Fibroblast of lung (primary cell): ENCODE measurements at regions not wholly inside any gene's neighbourhood (a gene's known extent, or its start where the extent isn't known, plus 50 kb on each side); places are given as distances from the start of the nearest gene placed in this dataset.

Source experiments
- DNase-seq, 2 donors: peaks; one replicate each; pipeline versions ENCODE4 v3.0.0 to v3.0.0-alpha.2; 2010; ENCODE audit warnings: low read depth in 2 of 2
- H2AFZ ChIP-seq: 2 replicates; pipeline ENCODE4 v1.5.1; 2012; ENCODE audit warnings: low read length, control low read depth, inconsistent platforms
- H3K27ac ChIP-seq: 2 replicates; pipeline ENCODE4 v1.5.1; 2011; ENCODE audit warnings: low read length, control low read depth; ENCODE audit not compliant: insufficient read depth
- H3K27me3 ChIP-seq: 2 replicates; pipeline ENCODE4 v1.5.1; 2011; ENCODE audit warnings: mild to moderate bottlenecking, low read length; ENCODE audit not compliant: control insufficient read depth, insufficient read depth
- H3K36me3 ChIP-seq: 2 replicates; pipeline ENCODE4 v1.5.1; 2011; ENCODE audit warnings: low read length; ENCODE audit not compliant: control insufficient read depth, insufficient read depth
- H3K4me1 ChIP-seq: 2 replicates; pipeline ENCODE4 v1.5.1; 2011; ENCODE audit warnings: low read length; ENCODE audit not compliant: control insufficient read depth, insufficient read depth; ENCODE audit errors: extremely low read depth
- H3K4me2 ChIP-seq: 2 replicates; pipeline ENCODE4 v1.5.1; 2011; ENCODE audit warnings: low read length, control low read depth; ENCODE audit not compliant: insufficient read depth; ENCODE audit errors: extremely low read depth
- H3K4me3 ChIP-seq, 4 experiments: fragments of 200-600 bp in 1 of 4; sonication (generic) in 1 of 4; replicated peaks in 1 of 4; 2 replicates each; pipeline ENCODE4 v1.5.1; 2011 to 2016; ENCODE audit warnings: low read length in 4 of 4, low read depth in 3 of 4, mild to moderate bottlenecking in 3 of 4, control low read depth in 2 of 4, inconsistent platforms in 1 of 4, mixed read lengths in 1 of 4; ENCODE audit not compliant: insufficient read depth in 1 of 4; ENCODE audit errors: control extremely low read depth in 1 of 4
- H3K79me2 ChIP-seq: 2 replicates; pipeline ENCODE4 v1.5.1; 2012; ENCODE audit warnings: mild to moderate bottlenecking, low read length, inconsistent platforms; ENCODE audit not compliant: control insufficient read depth, insufficient read depth
- H3K9ac ChIP-seq: 2 replicates; pipeline ENCODE4 v1.5.1; 2011; ENCODE audit warnings: mild to moderate bottlenecking, low read length, control low read depth; ENCODE audit not compliant: insufficient read depth
- H3K9me3 ChIP-seq: 2 replicates; pipeline ENCODE4 v1.5.1; 2012; ENCODE audit warnings: low read depth, low read length; ENCODE audit not compliant: control insufficient read depth, insufficient read depth
- H4K20me1 ChIP-seq: 2 replicates; pipeline ENCODE4 v1.5.1; 2011; ENCODE audit warnings: low read length; ENCODE audit not compliant: control insufficient read depth, insufficient read depth; ENCODE audit errors: extremely low read depth
- EZH2 ChIP-seq: IDR thresholded peaks from 2 replicates; pipeline ENCODE4 v1.5.1; 2012; ENCODE audit warnings: low read length, control low read depth, mild to moderate bottlenecking; ENCODE audit errors: missing control alignments
- TF ChIP-seq, protein P1 (sequence below), 2 donors: IDR thresholded peaks in 1 of 2; conservative IDR thresholded peaks in 1 of 2; 1 replicate in 1 of 2; 2 replicates in 1 of 2; pipeline ENCODE4 v1.5.1; 2011 to 2012; ENCODE audit warnings: low read length in 2 of 2, control low read depth in 1 of 2, inconsistent platforms in 1 of 2, low read depth in 1 of 2, mild to moderate bottlenecking in 1 of 2

DNA sequence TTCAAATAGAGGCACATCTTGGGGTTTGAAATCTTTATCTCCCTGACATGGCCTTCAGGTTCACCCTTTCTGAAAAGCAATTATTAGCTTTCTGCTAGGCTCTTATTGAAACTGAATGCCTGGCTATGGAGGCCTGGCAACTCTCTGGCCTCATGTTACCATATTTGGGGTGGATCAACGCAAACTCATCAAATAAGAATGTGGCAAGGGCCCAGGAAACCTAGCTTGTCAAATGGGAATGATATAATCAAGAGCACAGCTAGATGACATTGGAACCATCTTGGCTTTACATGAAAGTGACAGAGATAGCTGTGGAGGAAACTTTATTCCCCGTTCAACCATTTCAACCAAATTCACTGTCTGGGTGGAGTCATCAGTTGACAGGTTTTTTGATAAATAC is 202.8 kb upstream of the SMIM30 start:
- H3K36me3 ChIP-seq, result no peaks in the 10 kb centered on the region
- no peaks in the 10 kb centered on the region for H3K9me3 ChIP-seq
- no peak overlapping the region for H3K4me3 ChIP-seq
- no peak overlapping the region for H2AFZ ChIP-seq
- no peaks in the 10 kb centered on the region for H3K4me1 ChIP-seq
- no peak overlapping the region for H3K27ac ChIP-seq
- no peak for TF ChIP-seq EZH2
- TF ChIP-seq, protein P1, sequence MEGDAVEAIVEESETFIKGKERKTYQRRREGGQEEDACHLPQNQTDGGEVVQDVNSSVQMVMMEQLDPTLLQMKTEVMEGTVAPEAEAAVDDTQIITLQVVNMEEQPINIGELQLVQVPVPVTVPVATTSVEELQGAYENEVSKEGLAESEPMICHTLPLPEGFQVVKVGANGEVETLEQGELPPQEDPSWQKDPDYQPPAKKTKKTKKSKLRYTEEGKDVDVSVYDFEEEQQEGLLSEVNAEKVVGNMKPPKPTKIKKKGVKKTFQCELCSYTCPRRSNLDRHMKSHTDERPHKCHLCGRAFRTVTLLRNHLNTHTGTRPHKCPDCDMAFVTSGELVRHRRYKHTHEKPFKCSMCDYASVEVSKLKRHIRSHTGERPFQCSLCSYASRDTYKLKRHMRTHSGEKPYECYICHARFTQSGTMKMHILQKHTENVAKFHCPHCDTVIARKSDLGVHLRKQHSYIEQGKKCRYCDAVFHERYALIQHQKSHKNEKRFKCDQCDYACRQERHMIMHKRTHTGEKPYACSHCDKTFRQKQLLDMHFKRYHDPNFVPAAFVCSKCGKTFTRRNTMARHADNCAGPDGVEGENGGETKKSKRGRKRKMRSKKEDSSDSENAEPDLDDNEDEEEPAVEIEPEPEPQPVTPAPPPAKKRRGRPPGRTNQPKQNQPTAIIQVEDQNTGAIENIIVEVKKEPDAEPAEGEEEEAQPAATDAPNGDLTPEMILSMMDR (conservative IDR thresholded peaks at IDR 0.05 in 1 of 2, IDR thresholded peaks at IDR 0.05 in 1 of 2; ENCODE audit: low read depth in 1 of 2, low read length in 2 of 2), result no peak
- H3K27me3 ChIP-seq, result no peaks in the 10 kb centered on the region
- no peak overlapping the region for H3K9ac ChIP-seq
- no peaks in the 10 kb centered on the region for H4K20me1 ChIP-seq
- no peak overlapping the region for H3K4me2 ChIP-seq
- H3K79me2 ChIP-seq, result no peaks in the 10 kb centered on the region
- DNase-seq, result peak in 1 of 2 donors; percentile 1

DNA sequence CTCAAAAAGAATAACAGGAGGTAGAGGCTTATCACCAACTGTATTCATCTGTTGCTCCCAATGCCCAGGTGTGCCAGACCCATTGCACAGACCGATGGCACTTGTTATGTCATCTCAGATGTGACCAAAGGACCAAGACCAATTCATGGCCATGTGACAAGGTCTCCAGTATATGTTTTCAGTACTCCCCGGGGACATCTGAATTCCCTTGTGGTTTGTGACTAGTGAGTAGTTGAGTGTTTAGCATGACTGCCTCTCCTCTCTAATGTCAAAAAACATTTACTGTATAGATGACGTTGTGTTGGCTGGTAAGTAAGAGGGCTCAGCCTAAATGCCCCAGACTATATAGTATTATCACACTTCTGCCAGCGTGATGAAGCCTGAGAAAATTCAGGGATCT is 202.1 kb upstream of the SMIM30 start:
- no peak for TF ChIP-seq EZH2
- TF ChIP-seq, protein P1 (conservative IDR thresholded peaks at IDR 0.05 in 1 of 2, IDR thresholded peaks at IDR 0.05 in 1 of 2; ENCODE audit: low read depth in 1 of 2, low read length in 2 of 2), result no peak
- Histone ChIP-seq H4K20me1 (no peaks in the 10 kb centered on the region), H3K79me2 (no peaks in the 10 kb centered on the region), H3K4me2 (no peak overlapping the region), H3K27ac (no peak overlapping the region), H3K9me3 (no peaks in the 10 kb centered on the region), H3K27me3 (no peaks in the 10 kb centered on the region), H3K9ac (no peak overlapping the region), H3K4me1 (no peaks in the 10 kb centered on the region), H3K4me3 (no peak overlapping the region), H2AFZ (no peak overlapping the region), H3K36me3 (no peaks in the 10 kb centered on the region)
- DNase-seq, result no peak

DNA sequence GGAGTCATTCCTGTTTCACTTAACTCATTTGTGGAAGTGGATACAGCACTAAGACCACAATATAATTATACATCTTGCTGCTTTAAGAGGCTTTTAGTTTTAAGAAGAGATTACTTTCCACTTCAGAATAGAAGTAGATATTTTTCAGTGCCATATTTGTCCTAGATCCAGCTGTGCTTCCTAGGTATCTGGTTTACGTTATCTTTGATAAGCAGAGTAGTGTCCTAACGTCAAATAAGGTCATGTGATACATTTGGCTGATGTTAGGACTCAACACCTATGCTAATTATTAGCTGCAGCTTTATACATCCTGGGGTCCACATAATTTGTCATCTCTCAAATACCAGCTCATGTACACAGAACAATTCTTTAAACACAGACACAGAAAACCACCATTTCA is 196.2 kb upstream of the SMIM30 start:
- Histone ChIP-seq H3K36me3 (no peaks in the 10 kb centered on the region), H3K9me3 (no peaks in the 10 kb centered on the region), H3K4me1 (no peaks in the 10 kb centered on the region), H3K9ac (no peak overlapping the region), H3K27me3 (no peaks in the 10 kb centered on the region), H3K4me3 (no peak overlapping the region), H3K4me2 (no peak overlapping the region), H2AFZ (no peak overlapping the region), H3K27ac (no peak overlapping the region), H4K20me1 (no peaks in the 10 kb centered on the region), H3K79me2 (no peaks in the 10 kb centered on the region)
- TF ChIP-seq EZH2, result no peak
- TF ChIP-seq, protein P1 (conservative IDR thresholded peaks at IDR 0.05 in 1 of 2, IDR thresholded peaks at IDR 0.05 in 1 of 2; ENCODE audit: low read depth in 1 of 2, low read length in 2 of 2), result no peak
- no peak for DNase-seq
